Stimulated activated CD8-positive, alpha-beta memory T cell treated with anti-CD3 and anti-CD28 coated beads, Interleukin-12 subunit alpha, Interleukin-12 subunit beta, amount 100 ng/mL, for 24 hours (primary cell): ENCODE measurements at regions not wholly inside any gene's neighbourhood (a gene's known extent, or its start where the extent isn't known, plus 50 kb on each side); places are given as distances from the start of the nearest gene placed in this dataset.

Experiments used
- DNase-seq: peaks from one replicate; pipeline ENCODE4 v3.0.0-alpha.2; 2020; ENCODE audit errors: extremely low read depth

- no peak for DNase-seq
Measured at GRCh38 chr12:91922139-91922538, 223.5 kb downstream of the BTG1 start.

- DNase-seq, result no peak
Measured at GRCh38 chr12:91921555-91921954, 224.1 kb downstream of the BTG1 start.

DNA sequence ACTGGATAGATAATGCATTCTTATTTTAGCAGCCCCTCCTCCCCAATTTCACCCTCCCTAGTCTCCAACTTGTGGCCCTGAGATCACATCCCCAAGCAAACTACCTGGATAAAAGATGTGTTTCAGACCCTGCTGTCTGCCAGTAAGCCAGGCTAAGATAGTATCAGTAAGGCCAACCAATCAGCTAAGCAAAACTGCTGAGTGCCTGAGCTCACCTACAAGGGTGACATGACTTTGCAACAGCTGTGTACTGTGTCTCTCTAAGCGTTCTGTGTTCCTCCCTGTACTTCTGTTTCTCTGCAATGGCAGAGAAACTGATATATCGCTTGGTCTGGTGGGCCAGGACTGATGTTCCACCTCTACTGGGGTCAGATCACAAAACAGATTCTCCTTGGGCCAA is 224.9 kb downstream of the BTG1 start:
- DNase-seq, result no peak

DNA sequence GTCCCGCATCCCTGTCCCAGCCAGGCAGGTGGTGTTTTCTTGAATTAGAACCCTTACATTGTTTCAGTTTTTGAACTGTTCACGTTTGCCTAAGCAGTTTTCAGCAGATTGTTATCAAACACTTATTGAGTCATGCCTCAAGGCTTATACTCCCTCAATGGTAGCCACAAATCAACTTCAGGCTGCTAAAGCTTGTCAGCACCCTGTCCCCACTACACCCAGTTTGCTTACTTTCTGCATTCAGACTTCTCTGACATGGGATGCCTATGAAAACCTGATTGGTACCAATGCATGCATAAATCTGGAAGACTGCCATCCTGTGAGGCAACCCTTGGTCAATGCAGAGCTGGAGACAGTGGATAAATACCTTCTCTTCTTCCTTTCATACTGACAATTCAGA is 225.4 kb downstream of the BTG1 start:
- no peak for DNase-seq

DNA sequence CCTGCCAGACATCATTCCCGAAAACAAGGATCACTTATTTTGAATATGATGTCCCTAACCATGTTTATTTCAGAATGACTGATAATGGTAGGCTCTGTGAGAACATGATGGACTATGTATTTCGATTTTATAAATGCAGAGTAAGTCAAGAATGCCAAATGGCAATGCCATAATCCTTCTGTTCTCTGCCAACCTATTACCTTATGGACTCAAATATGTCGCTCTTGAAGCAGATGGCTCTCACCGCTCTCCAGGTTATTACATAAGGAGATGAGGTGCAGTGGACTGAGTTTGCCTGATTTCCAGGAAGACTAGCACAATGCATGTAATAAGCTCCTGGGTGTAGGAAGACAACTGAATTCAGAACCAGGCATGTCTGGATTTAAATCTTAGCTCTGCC is 227.2 kb downstream of the BTG1 start:
- no peak for DNase-seq

GRCh38 chr12:91914701-91915100 is 230.9 kb downstream of the BTG1 start:
- DNase-seq, result no peak

DNA sequence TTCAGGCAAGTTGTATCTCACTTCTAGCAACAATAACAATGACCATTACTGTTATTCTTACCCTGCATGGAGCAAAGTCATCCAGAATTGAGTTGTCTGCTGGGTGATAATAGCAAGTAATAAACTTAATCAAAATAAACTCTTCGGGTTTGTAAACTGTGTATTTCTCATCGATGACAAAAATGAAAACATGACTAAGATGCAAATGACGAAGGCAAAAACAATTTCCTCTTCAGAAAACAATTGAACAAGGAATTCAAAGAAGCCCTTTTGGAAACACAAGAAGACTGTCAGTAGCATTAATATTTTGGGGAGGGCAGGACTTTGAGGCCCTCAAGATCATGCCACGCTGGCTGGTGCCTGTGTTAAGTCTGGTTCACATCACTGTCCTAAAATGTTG is 232.0 kb downstream of the BTG1 start:
- DNase-seq, result no peak

- no peak for DNase-seq
Measured at GRCh38 chr12:91913124-91913523, 232.5 kb downstream of the BTG1 start.

- no peak for DNase-seq
Measured at GRCh38 chr12:91912178-91912577, 233.5 kb downstream of the BTG1 start.

DNA sequence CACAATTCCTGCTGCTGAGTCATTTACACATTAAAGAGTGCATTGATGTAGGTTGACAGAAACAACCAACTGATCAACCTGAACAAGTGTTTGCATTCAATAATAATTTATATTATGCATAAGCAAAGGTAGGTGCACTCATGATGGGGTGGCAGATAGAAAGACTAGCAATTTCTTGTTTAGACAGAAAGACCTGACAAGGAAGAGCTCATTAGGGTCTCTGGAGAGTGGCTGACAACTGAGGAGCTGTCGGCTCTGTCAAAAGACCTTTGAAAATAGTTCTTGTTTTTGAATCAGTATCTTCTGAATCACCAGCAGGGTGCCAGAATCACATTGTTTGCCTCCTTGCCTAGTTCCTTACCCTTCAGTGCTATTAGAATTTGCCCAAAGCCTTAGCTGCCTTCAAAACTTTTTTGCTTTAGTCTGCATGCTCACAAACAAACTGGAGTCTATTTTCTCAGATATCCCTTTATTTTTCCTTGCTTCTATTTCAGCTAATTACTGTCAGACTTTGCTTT is 234.7 kb downstream of the BTG1 start:
- no peak for DNase-seq

DNA sequence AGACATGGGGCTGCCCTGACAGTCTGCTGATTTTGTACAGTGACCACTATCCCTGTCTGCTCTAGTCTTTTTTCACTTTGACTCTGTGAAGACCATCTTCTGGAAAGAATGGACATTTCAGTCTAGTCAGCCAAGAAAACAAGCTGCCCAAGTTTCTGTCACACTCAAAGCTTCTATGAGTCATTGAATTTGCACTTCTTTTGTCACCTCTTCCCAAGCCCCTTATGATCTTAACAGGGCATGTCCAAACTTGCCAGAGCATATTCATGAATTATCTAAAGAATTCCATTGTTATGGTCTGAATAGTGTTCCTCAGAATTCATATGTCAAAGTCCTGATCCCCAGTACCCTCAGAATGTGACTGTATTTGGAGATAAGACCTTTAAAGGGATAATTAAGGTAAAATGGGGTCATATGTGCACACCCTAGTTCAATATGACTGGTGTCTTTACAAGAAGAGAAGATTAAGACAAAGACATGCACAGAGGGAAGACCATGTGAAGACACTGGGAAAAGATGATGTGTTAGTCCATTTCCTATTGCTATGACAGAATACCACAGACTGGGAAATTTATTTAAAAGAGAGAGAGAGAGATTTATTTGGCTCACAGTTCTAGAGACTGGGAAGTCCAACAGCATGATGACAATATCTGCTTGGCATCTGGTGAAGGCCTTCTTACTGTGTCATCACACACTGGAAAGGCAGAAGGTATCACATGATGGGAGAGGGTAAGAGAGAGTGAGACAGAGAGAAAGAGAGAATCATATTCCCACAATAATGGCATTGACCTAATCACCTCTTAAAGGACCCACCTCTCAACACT is 242.6 kb downstream of the BTG1 start:
- no peak for DNase-seq

- no peak for DNase-seq
Measured at GRCh38 chr12:91901381-91902074, 244.1 kb downstream of the BTG1 start.

DNA sequence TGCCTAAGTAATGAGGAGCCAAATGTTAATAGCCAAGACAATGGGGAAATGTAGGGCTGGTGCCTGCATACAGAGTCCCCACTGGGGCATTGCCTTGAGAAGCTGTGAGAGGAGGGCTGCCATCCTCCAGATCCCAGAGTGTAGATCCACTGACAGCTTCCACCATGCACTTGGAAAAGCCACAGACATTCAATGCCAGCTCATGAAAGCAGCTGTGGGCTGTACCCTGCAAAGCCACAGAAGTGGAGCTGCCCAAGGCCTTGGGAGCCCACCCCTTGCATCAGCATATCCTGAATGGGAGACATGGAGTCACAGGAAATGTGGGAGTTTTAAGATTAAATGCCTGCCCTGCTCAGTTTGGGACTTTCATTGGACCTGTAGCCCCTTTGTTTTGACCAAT is 244.7 kb downstream of the BTG1 start:
- no peak for DNase-seq

DNA sequence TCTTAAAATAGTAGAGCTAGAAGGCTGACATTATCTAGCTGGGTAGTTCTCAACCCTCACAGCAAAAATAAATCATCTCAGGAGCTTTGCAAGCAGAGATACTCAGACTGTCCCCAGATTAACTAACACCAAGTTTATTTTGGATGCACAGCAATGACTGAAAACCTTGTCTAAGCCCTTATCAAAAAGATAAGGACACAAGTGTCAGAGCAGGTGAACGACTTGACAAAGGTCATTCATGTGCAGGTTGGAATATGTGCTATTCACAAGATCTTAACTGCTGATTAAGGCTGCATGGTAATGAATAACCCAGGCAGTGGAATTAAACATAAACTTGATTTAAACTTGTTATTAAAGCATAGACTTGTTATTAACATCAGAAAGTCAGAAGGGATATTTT is 246.6 kb downstream of the BTG1 start:
- no peak for DNase-seq

DNA sequence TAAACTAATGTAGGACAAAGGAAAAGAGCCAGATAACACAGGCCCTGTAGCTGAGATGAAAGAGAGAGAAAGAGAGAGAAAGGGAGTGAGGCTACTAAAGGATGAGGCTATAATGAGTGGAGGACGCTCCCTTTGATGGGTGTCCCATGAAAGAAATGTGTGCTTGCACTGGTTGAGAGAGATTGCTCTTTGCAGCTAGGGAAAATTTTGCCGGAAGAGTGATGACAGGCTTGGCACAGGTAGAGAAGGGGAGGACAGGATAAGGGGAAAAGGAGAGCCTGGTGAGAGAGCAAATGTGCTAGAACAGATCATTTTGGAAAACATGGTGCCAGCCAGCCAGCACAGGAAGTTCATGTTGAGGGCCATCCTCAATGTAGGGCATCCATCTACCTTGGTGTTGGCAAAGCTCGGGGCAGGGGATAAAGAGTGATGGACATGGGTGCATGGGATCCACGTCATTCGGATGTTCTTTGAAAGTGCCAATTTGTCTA is 248.6 kb downstream of the BTG1 start:
- DNase-seq, result no peak

GRCh38 chr12:91896286-91897024 is 249.2 kb downstream of the BTG1 start:
- no peak for DNase-seq

DNA sequence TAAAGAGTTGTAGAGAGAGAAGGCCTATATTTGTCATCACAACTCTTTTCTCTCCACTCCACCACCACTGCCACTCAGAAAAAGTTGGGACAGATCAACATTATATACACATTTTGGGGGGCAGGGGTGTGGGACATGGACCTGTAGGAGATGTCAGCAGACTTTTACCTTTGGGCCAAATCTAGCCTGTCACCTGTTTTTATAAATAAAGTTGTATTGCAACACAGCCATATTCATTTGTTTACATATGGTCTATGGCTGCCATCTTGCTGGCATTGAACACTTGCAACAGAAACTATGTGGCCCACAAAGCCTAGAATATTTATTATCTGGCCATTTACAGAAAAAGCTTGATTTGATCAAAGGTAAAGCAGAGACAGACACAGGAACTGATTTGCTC is 250.7 kb downstream of the BTG1 start:
- no peak for DNase-seq

- DNase-seq, result no peak
Measured at GRCh38 chr12:91893476-91893875, 252.2 kb downstream of the BTG1 start.

DNA sequence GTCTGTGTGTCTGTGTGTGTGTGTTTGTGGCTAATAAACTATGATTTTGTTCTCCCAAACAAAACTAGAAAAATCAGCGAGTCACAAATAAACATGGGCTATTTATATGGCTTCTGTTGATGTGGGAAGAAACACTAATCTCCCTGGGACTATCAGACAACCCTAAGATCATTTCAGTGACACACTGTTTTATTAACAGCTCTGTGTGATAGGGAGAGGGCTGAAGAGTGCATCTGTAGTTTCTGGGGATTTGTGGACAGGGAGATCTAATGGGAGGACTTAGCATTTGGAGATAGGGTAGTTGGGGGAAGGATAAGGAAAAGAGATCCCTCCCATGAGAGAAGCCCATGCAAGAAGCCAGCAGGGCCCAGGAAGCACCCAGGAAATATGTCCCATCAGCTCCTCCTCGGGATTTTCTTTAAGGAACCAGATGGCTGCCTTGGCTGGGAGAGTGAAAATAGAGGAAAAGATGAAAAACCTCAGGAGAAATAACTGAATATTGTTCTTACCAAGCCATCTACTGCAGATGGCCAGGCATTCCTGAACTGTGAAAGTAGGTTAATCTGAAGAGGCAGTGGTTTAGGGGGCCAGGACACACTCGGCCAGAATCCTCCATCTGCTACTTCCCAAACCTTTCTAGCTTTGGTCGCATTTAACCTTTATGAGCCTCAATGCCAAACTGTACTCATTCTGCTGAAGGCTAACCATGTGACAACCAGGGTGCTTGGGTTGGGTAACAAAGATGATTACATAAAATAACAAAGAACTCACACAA is 253.4 kb downstream of the BTG1 start:
- no peak for DNase-seq

GRCh38 chr12:91890742-91891141 is 254.9 kb downstream of the BTG1 start:
- DNase-seq, result no peak

- DNase-seq, result no peak
Measured at GRCh38 chr12:91889910-91890309, 255.7 kb downstream of the BTG1 start.

- no peak for DNase-seq
Measured at GRCh38 chr12:91889059-91889458, 256.6 kb downstream of the BTG1 start.
